Neural progenitor cell (in vitro differentiated cells): ENCODE measurements at regions not wholly inside any gene's neighbourhood (a gene's known extent, or its start where the extent isn't known, plus 50 kb on each side); places are given as distances from the start of the nearest gene placed in this dataset.

Experiments
- DNase-seq: peaks from one replicate; pipeline ENCODE4 v3.0.0-alpha.2; 2016; ENCODE audit warnings: low spot score
- H2AFZ ChIP-seq: fragments of 200-600 bp; sonication (generic); replicated peaks from 2 replicates; pipeline ENCODE4 v1.6.1; 2016; ENCODE audit warnings: antibody characterized with exemption
- H3F3A ChIP-seq: fragments of 200-600 bp; sonication (generic); 2 replicates; pipeline ENCODE4 v1.6.1; 2016; ENCODE audit warnings: antibody characterized with exemption, low read depth
- H3K27ac ChIP-seq: fragments of 200-600 bp; sonication (generic); 2 replicates; pipeline ENCODE4 v1.5.1; 2016; ENCODE audit warnings: mild to moderate bottlenecking
- H3K27me3 ChIP-seq: fragments of 200-600 bp; sonication (generic); 2 replicates; pipeline ENCODE4 v1.6.1; 2016; ENCODE audit warnings: mild to moderate bottlenecking, moderate library complexity
- H3K36me3 ChIP-seq: fragments of 200-600 bp; sonication (generic); 2 replicates; pipeline ENCODE4 v1.5.1; 2016
- H3K4me1 ChIP-seq: fragments of 200-600 bp; sonication (generic); 2 replicates; pipeline ENCODE4 v1.6.1; 2016; ENCODE audit warnings: mixed run types
- H3K4me2 ChIP-seq: fragments of 200-600 bp; sonication (generic); 2 replicates; pipeline ENCODE4 v1.6.1; 2016
- H3K4me3 ChIP-seq: fragments of 200-600 bp; sonication (generic); 2 replicates; pipeline ENCODE4 v1.5.1; 2016
- H3K79me2 ChIP-seq: fragments of 200-600 bp; sonication (generic); 2 replicates; pipeline ENCODE4 v1.6.1; 2016; ENCODE audit warnings: low read depth
- H3K9ac ChIP-seq: fragments of 200-600 bp; sonication (generic); 2 replicates; pipeline ENCODE4 v1.6.1; 2016
- H3K9me3 ChIP-seq: fragments of 200-600 bp; sonication (generic); 2 replicates; pipeline ENCODE4 v1.5.1; 2016; ENCODE audit warnings: low read depth
- H4K20me1 ChIP-seq: fragments of 200-600 bp; sonication (generic); 2 replicates; pipeline ENCODE4 v1.6.1; 2016; ENCODE audit warnings: low read depth
- H3K27ac Mint-ChIP-seq: 3 replicates; pipeline ENCODE4 v1.8.0; 2021; ENCODE audit warnings: mixed read lengths
- H3K27me3 Mint-ChIP-seq: 2 replicates; pipeline ENCODE4 v1.8.0; 2022; ENCODE audit warnings: low read depth, mild to moderate bottlenecking, inconsistent platforms, moderate library complexity, mixed read lengths; ENCODE audit not compliant: insufficient read depth
- H3K36me3 Mint-ChIP-seq: 3 replicates; pipeline ENCODE4 v1.8.0; 2021; ENCODE audit warnings: mixed read lengths
- H3K4me1 Mint-ChIP-seq: 3 replicates; pipeline ENCODE4 v1.8.0; 2021; ENCODE audit warnings: mixed read lengths
- H3K4me3 Mint-ChIP-seq: 3 replicates; pipeline ENCODE4 v1.8.0; 2021; ENCODE audit warnings: mild to moderate bottlenecking, moderate library complexity, mixed read lengths
- H3K9me3 Mint-ChIP-seq: 3 replicates; pipeline ENCODE4 v1.8.0; 2020; ENCODE audit warnings: mixed read lengths
- EZH2 ChIP-seq: fragments of 200-600 bp; sonication (generic); IDR thresholded peaks from 2 replicates; pipeline ENCODE4 v1.6.1; 2017; ENCODE audit warnings: antibody characterized with exemption, mild to moderate bottlenecking, moderate library complexity
- EZH2phosphoT487 ChIP-seq: fragments of 200-600 bp; sonication (generic); IDR thresholded peaks from 2 replicates; pipeline ENCODE4 v1.6.1; 2017; ENCODE audit warnings: antibody characterized with exemption
- TF ChIP-seq, protein P1 (sequence below): fragments of 200-600 bp; sonication (generic); IDR thresholded peaks from 2 replicates; pipeline ENCODE4 v1.5.1; 2017; ENCODE audit warnings: antibody characterized with exemption, mild to moderate bottlenecking

DNA sequence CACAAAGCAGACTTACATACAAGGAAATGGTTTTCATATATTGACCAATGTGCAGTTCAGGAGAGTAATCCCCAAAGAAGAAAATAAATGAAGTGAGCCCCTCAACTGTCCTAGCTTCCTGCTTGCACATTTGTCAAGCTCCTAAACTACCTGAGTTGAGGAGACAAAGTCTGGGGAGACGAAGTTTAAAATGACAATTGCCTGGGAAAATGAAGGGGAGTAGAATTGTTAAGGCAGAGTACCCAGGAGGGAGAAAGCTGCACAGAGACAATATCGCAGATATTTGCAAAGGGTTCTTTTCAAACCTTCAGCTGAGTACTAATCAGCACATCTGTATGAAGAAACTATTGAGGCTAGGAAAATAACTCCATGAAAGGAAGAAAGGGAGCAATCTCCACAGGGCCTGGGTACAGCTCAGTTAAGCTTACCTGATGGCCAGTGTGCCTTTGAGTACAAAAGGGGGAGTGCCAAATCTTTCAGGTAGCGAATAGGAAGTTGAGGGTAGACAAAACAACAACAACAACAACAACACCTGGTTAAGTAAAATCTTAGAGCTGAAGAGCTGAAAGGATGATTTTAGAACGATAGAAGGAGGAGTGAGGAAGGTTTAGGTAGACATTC is 1700.1 kb upstream of the PRR20A start:
- Mint-ChIP-seq H3K27ac (no peak overlapping the region), H3K27me3 (no peaks in the 10 kb centered on the region), H3K9me3 (peaks cover 3% of the 10 kb centered on the region), H3K4me3 (no peak overlapping the region), H3K36me3 (no peaks in the 10 kb centered on the region), H3K4me1 (peaks cover 24% of the 10 kb centered on the region)
- Histone ChIP-seq H3K36me3 (no peaks in the 10 kb centered on the region), H3K4me2 (no peak overlapping the region), H3K4me3 (no peak overlapping the region), H3K79me2 (no peaks in the 10 kb centered on the region), H3K9me3 (no peaks in the 10 kb centered on the region), H3F3A (peaks cover 17% of the 10 kb centered on the region), H2AFZ (peak overlapping the region; percentile 78), H3K27ac (peak overlapping the region; percentile 25), H3K27me3 (no peaks in the 10 kb centered on the region), H4K20me1 (no peaks in the 10 kb centered on the region), H3K9ac (no peak overlapping the region), H3K4me1 (peaks cover 43% of the 10 kb centered on the region)
- no peak for DNase-seq
- TF ChIP-seq EZH2: no peak
- no peak for TF ChIP-seq EZH2phosphoT487
- TF ChIP-seq, protein P1, sequence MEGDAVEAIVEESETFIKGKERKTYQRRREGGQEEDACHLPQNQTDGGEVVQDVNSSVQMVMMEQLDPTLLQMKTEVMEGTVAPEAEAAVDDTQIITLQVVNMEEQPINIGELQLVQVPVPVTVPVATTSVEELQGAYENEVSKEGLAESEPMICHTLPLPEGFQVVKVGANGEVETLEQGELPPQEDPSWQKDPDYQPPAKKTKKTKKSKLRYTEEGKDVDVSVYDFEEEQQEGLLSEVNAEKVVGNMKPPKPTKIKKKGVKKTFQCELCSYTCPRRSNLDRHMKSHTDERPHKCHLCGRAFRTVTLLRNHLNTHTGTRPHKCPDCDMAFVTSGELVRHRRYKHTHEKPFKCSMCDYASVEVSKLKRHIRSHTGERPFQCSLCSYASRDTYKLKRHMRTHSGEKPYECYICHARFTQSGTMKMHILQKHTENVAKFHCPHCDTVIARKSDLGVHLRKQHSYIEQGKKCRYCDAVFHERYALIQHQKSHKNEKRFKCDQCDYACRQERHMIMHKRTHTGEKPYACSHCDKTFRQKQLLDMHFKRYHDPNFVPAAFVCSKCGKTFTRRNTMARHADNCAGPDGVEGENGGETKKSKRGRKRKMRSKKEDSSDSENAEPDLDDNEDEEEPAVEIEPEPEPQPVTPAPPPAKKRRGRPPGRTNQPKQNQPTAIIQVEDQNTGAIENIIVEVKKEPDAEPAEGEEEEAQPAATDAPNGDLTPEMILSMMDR: no peak

DNA sequence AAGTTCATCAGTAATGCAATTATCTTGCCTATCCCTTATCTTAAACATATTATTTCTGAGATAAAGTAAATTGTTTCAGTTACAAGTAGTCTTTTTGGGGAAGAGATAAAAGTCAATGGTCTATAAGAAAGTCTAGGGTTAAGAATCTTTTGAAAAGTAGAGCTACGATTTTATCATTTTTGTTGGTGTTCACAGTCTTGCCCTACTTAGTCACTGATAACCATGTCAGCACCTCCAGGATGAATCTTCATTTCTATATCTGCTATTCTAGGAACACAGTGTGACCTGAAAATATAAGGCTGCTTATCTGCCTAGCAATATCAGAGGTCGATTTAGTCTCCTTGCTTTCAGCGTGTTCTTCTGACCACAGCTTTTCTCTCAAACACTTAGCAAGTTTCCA is 1676.5 kb upstream of the PRR20A start:
- Histone ChIP-seq H2AFZ (no peak overlapping the region), H3K4me1 (no peaks in the 10 kb centered on the region), H3K27ac (no peak overlapping the region), H3K9me3 (no peaks in the 10 kb centered on the region), H3F3A (no peaks in the 10 kb centered on the region), H3K4me3 (no peak overlapping the region), H4K20me1 (no peaks in the 10 kb centered on the region), H3K9ac (no peak overlapping the region), H3K79me2 (no peaks in the 10 kb centered on the region), H3K4me2 (no peak overlapping the region), H3K36me3 (no peaks in the 10 kb centered on the region), H3K27me3 (no peaks in the 10 kb centered on the region)
- no peaks in the 10 kb centered on the region for H3K36me3 Mint-ChIP-seq
- no peaks in the 10 kb centered on the region for H3K4me1 Mint-ChIP-seq
- H3K27me3 Mint-ChIP-seq: no peaks in the 10 kb centered on the region
- no peak for TF ChIP-seq EZH2
- TF ChIP-seq, protein P1: no peak
- no peak for TF ChIP-seq EZH2phosphoT487
- H3K4me3 Mint-ChIP-seq: no peak overlapping the region
- DNase-seq: no peak
- H3K27ac Mint-ChIP-seq: no peak overlapping the region
- no peaks in the 10 kb centered on the region for H3K9me3 Mint-ChIP-seq

DNA sequence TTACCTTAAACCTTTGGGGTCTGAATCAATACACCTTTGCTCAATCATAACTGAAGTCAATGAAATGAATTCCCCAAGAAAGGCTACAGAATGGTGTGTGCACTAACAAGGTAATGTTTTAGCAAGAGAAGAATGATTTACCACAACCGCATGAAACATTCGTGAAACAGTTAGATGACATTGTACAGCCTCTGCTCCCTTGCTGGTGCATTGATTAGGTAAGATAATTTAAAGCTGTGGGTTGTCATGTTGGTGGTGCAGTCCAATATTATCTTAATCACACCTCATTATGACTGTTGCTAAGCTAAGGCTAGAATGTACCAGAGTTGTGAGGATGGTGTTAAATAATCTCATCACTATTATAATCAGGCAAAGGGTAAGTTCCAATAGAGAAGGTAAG is 1673.2 kb upstream of the PRR20A start:
- no peak overlapping the region for H3K4me3 ChIP-seq
- no peaks in the 10 kb centered on the region for H3K79me2 ChIP-seq
- H3K9me3 Mint-ChIP-seq: peaks cover under 1% of the 10 kb centered on the region
- H3F3A ChIP-seq: no peaks in the 10 kb centered on the region
- H3K36me3 Mint-ChIP-seq: no peaks in the 10 kb centered on the region
- no peaks in the 10 kb centered on the region for H3K27me3 Mint-ChIP-seq
- no peak overlapping the region for H2AFZ ChIP-seq
- no peaks in the 10 kb centered on the region for H3K4me1 Mint-ChIP-seq
- no peaks in the 10 kb centered on the region for H3K4me1 ChIP-seq
- H3K9me3 ChIP-seq: no peaks in the 10 kb centered on the region
- no peaks in the 10 kb centered on the region for H3K36me3 ChIP-seq
- TF ChIP-seq EZH2: no peak
- TF ChIP-seq EZH2phosphoT487: no peak
- TF ChIP-seq, protein P1: no peak
- no peak overlapping the region for H3K4me2 ChIP-seq
- no peaks in the 10 kb centered on the region for H4K20me1 ChIP-seq
- no peak overlapping the region for H3K27ac Mint-ChIP-seq
- no peak overlapping the region for H3K27ac ChIP-seq
- no peak overlapping the region for H3K9ac ChIP-seq
- no peaks in the 10 kb centered on the region for H3K27me3 ChIP-seq
- H3K4me3 Mint-ChIP-seq: no peak overlapping the region
- no peak for DNase-seq
